HG02610 (cell line): ENCODE measurements at regions not wholly inside any gene's neighbourhood (a gene's known extent, or its start where the extent isn't known, plus 50 kb on each side); places are given as distances from the start of the nearest gene placed in this dataset.
A peak's percentile ranks its signal among the peaks of the same experiment; 100 is the strongest.

Source experiments
- ATAC-seq: cut with Tn5 transposase; IDR thresholded peaks from one replicate; pipeline ENCODE4 v1.9.1; 2021; ENCODE audit warnings: mild to moderate bottlenecking, moderate library complexity; ENCODE audit not compliant: unreplicated experiment

- no peak for ATAC-seq
These were observed 122.2 kb upstream of the ITGA1 start for GRCh38 chr5:52665559-52665958.

- no peak for ATAC-seq
These were observed 119.6 kb upstream of the ITGA1 start for GRCh38 chr5:52668139-52668538.

DNA sequence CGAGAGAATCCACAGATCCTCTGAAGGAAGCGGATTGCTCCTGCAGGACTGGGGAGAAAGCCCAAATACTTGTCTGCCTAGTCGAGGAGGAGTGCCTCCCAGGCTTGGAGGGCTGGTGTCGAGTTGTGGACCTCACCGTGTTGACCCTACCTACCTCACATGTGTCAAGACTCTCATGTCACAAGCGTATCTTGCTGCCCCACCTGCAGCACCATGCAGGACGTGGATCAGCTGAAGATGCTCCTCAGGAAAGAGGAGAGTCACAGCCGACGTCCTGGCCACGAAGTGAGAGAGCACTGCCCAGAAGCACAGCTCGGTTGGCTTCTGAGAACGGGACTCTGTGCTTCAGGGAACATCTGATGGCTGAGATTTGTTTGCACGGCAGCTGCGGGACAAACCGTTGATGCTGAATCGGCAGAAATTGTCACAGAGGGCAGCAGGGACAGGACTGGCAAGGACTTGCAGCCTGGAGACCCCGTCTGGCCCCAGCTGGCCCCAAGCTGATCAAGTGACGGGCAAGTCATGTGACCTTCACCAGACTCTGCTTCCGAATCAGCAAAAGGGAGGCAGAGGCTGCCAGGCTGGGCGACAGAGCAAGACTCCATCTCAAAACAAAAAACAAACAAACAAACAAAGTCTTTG is 119.1 kb upstream of the ITGA1 start:
- no peak for ATAC-seq

GRCh38 chr5:52672459-52672858 is 115.3 kb upstream of the ITGA1 start:
- no peak for ATAC-seq

GRCh38 chr5:52673495-52673894 is 114.2 kb upstream of the ITGA1 start:
- ATAC-seq, result no peak

- ATAC-seq, result no peak
These were observed 112.7 kb upstream of the ITGA1 start for GRCh38 chr5:52674815-52675545.

DNA sequence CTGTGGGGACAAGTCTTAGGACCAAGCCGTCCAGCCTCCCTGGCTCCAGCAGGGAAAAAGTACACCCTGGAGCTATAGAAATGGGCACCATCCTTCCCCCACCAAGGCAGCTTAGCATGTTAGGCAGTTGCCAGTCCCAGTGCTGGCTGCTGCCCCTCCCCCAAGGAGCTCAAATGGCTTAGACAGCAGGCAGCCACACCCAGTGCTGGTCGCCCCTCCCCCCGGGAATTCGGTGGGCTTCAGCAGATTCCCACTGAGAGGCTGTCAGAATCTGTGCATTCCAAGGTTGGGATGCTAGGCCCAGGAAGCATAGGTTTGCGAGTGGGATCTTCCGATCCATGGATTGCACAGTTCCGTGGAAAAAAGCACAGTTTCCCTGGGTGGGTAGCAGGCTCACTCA is 105.2 kb upstream of the ITGA1 start:
- ATAC-seq, result no peak

GRCh38 chr5:52684051-52684450 is 103.7 kb upstream of the ITGA1 start:
- ATAC-seq, result no peak

GRCh38 chr5:52685566-52685965 is 102.2 kb upstream of the ITGA1 start:
- no peak for ATAC-seq

GRCh38 chr5:52685971-52686370 is 101.7 kb upstream of the ITGA1 start:
- ATAC-seq, result no peak

DNA sequence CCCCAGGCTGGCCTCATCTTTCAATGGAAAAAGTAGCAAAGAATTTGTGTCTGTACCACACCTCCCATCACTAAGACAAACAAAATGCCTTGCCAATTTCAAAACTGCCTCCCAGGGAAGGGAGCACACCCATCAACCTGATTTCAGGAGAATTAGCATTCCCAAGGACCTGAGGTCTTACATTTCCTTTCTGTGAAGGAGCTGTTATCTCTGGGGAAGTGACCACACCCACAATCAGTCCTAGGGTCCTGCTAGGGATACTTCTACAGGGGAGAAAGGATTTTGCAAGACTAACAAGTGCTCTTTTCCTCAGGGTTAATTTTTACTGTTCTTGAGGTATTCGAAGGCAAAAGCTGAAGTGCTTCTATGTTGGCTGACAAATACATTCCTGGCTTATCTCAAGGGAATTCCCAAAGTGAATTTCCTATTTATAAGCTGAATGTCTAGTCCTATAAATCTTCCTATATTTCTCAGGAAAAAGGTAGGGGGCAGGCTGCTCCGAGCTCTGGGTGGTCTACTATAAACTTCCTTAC is 97.4 kb upstream of the ITGA1 start:
- no peak for ATAC-seq

GRCh38 chr5:52692039-52692438 is 95.7 kb upstream of the ITGA1 start:
- no peak for ATAC-seq

- ATAC-seq, result no peak
These were observed 95.1 kb upstream of the ITGA1 start for GRCh38 chr5:52692606-52693005.

DNA sequence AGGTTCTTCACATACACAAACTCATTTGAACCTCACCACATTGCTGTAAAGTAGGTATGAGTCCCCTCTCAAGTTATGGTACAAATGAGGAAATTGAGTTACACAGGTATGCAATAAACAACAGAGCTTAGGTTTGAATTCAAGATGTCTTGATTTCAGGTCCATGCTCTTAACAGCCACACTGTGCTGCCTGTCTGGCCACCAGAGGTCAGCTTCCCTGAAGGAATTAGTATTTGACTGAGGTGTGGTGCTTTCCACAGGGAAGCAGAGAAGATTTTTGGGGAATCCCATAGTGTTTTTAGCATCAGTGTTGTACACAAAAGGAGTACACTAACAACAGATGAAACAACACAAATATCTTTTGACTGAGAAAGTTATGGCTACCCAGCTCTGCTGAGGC is 94.4 kb upstream of the ITGA1 start:
- peak; percentile 82 for ATAC-seq

GRCh38 chr5:52693836-52694235 is 93.9 kb upstream of the ITGA1 start:
- no peak for ATAC-seq

- ATAC-seq, result no peak
These were observed 93.1 kb upstream of the ITGA1 start for GRCh38 chr5:52694648-52695047.

GRCh38 chr5:52702877-52703276 is 84.8 kb upstream of the ITGA1 start:
- ATAC-seq, result no peak

DNA sequence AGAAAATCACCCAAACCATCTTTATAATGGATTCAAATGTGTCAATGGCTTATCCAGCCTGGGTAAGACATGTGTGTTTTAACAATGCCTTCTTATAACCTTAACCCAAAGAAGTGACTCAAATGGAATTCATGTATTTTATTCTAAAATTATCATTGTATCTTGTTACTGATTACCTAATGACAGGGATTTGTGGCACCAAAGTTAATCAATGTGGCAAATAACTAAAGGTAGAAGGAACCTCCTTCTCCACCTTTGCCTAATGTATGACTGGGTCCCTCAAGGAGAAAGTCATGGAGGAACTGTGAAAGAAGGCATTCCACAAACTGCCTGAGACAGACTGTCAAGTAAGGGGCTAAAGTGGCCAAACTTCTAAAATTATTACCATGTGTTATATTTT is 84.4 kb upstream of the ITGA1 start:
- ATAC-seq, result no peak

DNA sequence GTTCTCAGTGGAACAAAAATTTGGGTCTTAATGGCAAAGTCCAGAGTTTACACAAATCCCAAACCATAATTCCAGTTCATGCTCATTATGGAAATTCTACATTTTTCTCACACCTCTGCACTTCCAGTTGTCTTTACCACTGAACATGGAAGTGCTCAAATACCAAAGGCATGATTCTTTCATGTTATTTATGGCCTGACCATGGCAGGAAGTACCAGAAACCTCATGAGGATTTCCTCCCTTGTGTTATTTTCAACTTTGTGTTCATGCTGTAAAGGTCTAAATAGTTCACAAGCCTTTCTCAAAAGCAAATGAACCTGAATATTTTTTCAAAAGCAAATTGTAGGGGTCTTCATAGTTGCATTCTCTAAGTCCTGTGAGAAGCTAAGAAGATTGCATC is 82.0 kb upstream of the ITGA1 start:
- no peak for ATAC-seq

GRCh38 chr5:52706775-52707174 is 80.9 kb upstream of the ITGA1 start:
- ATAC-seq, result no peak

- ATAC-seq, result no peak
These were observed 80.1 kb upstream of the ITGA1 start for GRCh38 chr5:52707616-52708015.

DNA sequence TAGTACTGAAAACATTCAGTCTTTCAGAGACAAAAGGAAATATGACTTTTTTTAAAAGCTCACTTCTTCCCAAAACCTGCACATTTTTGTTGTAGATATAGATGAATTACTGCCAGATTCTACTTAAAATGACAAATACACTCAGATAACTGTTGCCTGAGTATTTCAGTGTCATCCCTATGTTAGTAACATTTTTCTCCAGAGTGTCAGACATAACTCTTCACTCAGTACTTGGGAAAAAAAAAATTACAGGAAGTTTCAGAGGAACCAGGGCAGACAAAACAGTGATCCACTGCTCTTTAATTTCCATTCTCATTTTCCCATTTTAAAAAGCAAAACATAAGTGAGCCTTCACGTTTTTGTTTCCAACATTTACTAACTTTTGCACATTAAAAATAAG is 79.3 kb upstream of the ITGA1 start:
- ATAC-seq, result no peak
